HepG2 (cell line): ENCODE measurements at regions not wholly inside any gene's neighbourhood (a gene's known extent, or its start where the extent isn't known, plus 50 kb on each side); places are given as distances from the start of the nearest gene placed in this dataset.
A peak's percentile ranks its signal among the peaks of the same experiment; 100 is the strongest.
"Not testable (repeated sequence)": the region's sequence is repeated elsewhere in the genome, so short reads cannot be mapped to it uniquely, and the experiment has no call there.

Experiments used
- ATAC-seq: fragments of 200-7000 bp; cut with Tn5 transposase; 3 replicates; pipeline ENCODE4 v1.9.1; 2020; ENCODE audit warnings: mild to moderate bottlenecking, moderate library complexity
- BruUV-seq: library from RNA; stranded (reverse); fragments of 400-500 nt; replicated peaks from 2 replicates; lab custom pipeline; 2021; lab: Mats Ljungman, UMichigan
- CTCF ChIA-PET: fragments of 300-600 bp; formaldehyde crosslinking; extraction: SDS; loops from one replicate; lab custom pipeline; 2021; ENCODE audit warnings: low total read pairs, inconsistent platforms, low intra/inter-chr PET ratio; lab: Yijun Ruan, JAX
- POLR2A ChIA-PET: fragments of 350-600 bp; sonication (Branson Sonifier 250); formaldehyde crosslinking; loops from one replicate; lab custom pipeline; 2020; ENCODE audit warnings: antibody characterized with exemption, inconsistent platforms; lab: Yijun Ruan, JAX
- DNase-seq: peaks from one replicate; pipeline ENCODE4 v3.0.0-alpha.2; 2015; ENCODE audit warnings: low spot score
- FAIRE-seq: peaks from 3 replicates; lab custom pipeline; 2011; peaks lifted over from hg19 to GRCh38; lab: Jason Lieb, UNC
- H2AFZ ChIP-seq: one replicate; pipeline ENCODE4 v1.6.1; 2011; ENCODE audit warnings: low read length, inconsistent platforms
- H3K27ac ChIP-seq: fragments of 300-600 bp; 3 replicates; pipeline ENCODE4 v1.8.0; 2011; ENCODE audit warnings: mixed run types, mild to moderate bottlenecking, mixed read lengths, low read length, inconsistent platforms; ENCODE audit not compliant: insufficient read depth; ENCODE audit errors: extremely low read length
- H3K27me3 ChIP-seq, 2 experiments: fragments of 200-600 bp in 1 of 2; 2 replicates in 1 of 2; 3 replicates in 1 of 2; pipeline versions ENCODE4 v1.6.0 to v1.8.0; 2011; ENCODE audit warnings: low read length in 2 of 2, mild to moderate bottlenecking in 2 of 2, moderate library complexity in 2 of 2, inconsistent platforms in 1 of 2; ENCODE audit not compliant: insufficient read depth in 2 of 2, control insufficient read depth in 1 of 2
- H3K36me3 ChIP-seq, 2 experiments: fragments of 200-600 bp in 1 of 2; replicated peaks in 1 of 2; 2 replicates in 1 of 2; 3 replicates in 1 of 2; pipeline versions ENCODE4 v1.5.1 to v1.8.0; 2011; ENCODE audit warnings: low read length in 2 of 2, inconsistent platforms in 1 of 2; ENCODE audit not compliant: insufficient read depth in 2 of 2, control insufficient read depth in 1 of 2
- H3K4me1 ChIP-seq: 2 replicates; pipeline ENCODE4 v1.5.1; 2012; ENCODE audit warnings: low read length, inconsistent platforms; ENCODE audit not compliant: insufficient read depth
- H3K4me2 ChIP-seq: 2 replicates; pipeline ENCODE4 v1.6.0; 2011; ENCODE audit warnings: low read depth, low read length, inconsistent platforms
- H3K4me3 ChIP-seq, 3 experiments: fragments of 200-600 bp in 1 of 3; sonication (generic), shearing (Covaris generic) in 1 of 3; replicated peaks in 1 of 3; 2 replicates each; pipeline ENCODE4 v1.5.1; 2011 to 2016; ENCODE audit warnings: low read length in 3 of 3, inconsistent platforms in 2 of 3, low read depth in 2 of 3, mild to moderate bottlenecking in 2 of 3, control low read depth in 1 of 3, mixed read lengths in 1 of 3; ENCODE audit not compliant: insufficient read depth in 1 of 3
- H3K79me2 ChIP-seq: one replicate; pipeline ENCODE4 v1.6.1; 2011; ENCODE audit warnings: low read length, inconsistent platforms; ENCODE audit not compliant: insufficient read depth
- H3K9ac ChIP-seq: 2 replicates; pipeline ENCODE4 v1.6.0; 2011; ENCODE audit warnings: mild to moderate bottlenecking, low read depth, low read length, inconsistent platforms; ENCODE audit not compliant: insufficient read depth
- H3K9me3 ChIP-seq: 2 replicates; pipeline ENCODE4 v1.5.1; 2012; ENCODE audit warnings: mild to moderate bottlenecking, low read length
- H4K20me1 ChIP-seq: 2 replicates; pipeline ENCODE4 v1.6.0; 2011; ENCODE audit warnings: inconsistent platforms, mild to moderate bottlenecking, low read length, moderate library complexity; ENCODE audit not compliant: insufficient read depth
- FOXA1 ChIP-seq, 2 experiments: fragments of 450-650 bp in 1 of 2; sonication (generic) in 1 of 2; formaldehyde crosslinking in 1 of 2; IDR thresholded peaks; 2 replicates each; pipeline versions ENCODE4 v1.4.0 to v1.6.1; 2016 to 2020; ENCODE audit warnings: missing genetic modification reagents in 1 of 2
- FOXA3 ChIP-seq: IDR thresholded peaks from 2 replicates; pipeline ENCODE4 v1.6.1; 2016; ENCODE audit warnings: missing genetic modification reagents, missing compliant biosample characterization
- GABPB1 ChIP-seq: IDR thresholded peaks from 2 replicates; pipeline ENCODE4 v1.6.1; 2016; ENCODE audit warnings: mild to moderate bottlenecking, missing genetic modification reagents, moderate library complexity, missing compliant biosample characterization
- HOXA3 ChIP-seq: sonication (generic); formaldehyde crosslinking; IDR thresholded peaks from 2 replicates; pipeline ENCODE4 v1.5.0; 2020; ENCODE audit warnings: missing genetic modification reagents
- ZBTB7B ChIP-seq: sonication (generic); formaldehyde crosslinking; IDR thresholded peaks from 2 replicates; pipeline ENCODE4 v1.4.0; 2020; ENCODE audit warnings: missing genetic modification reagents
- ZFP91 ChIP-seq: sonication (generic); formaldehyde crosslinking; IDR thresholded peaks from 2 replicates; pipeline ENCODE4 v1.9.0; 2022; ENCODE audit warnings: missing genetic modification reagents, mild to moderate bottlenecking, borderline replicate concordance
- ZNF281 ChIP-seq: sonication (generic); formaldehyde crosslinking; IDR thresholded peaks from 2 replicates; pipeline ENCODE4 v1.4.0; 2020; ENCODE audit warnings: missing genetic modification reagents, borderline replicate concordance
- ZNF687 ChIP-seq: sonication (generic); formaldehyde crosslinking; IDR thresholded peaks from 2 replicates; pipeline ENCODE4 v1.5.1; 2020; ENCODE audit warnings: mild to moderate bottlenecking, missing genetic modification reagents, moderate library complexity
- WGBS: methylation state at CpG from one replicate; pipeline ENCODE4 v1.1.6; 2017; ENCODE audit warnings: low lambda C conversion rate; 5-methylcytosine and 5-hydroxymethylcytosine counted together
- in situ Hi-C: cut with HindIII; loops from 2 replicates; pipeline ENCODE4 v1.10.0; 2017; ENCODE audit warnings: low pct_unique_long_range_greater_than_20kb; ENCODE audit not compliant: extremely low pct_ligation_motif_present
- intact Hi-C: fragments of 100-400 bp; cut with micrococcal nuclease; formaldehyde crosslinking; loops from one replicate; pipeline ENCODE4 v1.10.0; 2022; ENCODE audit not compliant: unreplicated experiment

- H3K36me3 ChIP-seq; H3K4me3 ChIP-seq; FAIRE-seq; H3K4me2 ChIP-seq; H3K27me3 ChIP-seq; H4K20me1 ChIP-seq; BruUV-seq; H3K79me2 ChIP-seq; H3K9ac ChIP-seq; H3K27ac ChIP-seq; DNase-seq; intact Hi-C loops; H3K9me3 ChIP-seq; ATAC-seq; CTCF ChIA-PET; in situ Hi-C loops; H2AFZ ChIP-seq; TF ChIP-seq FOXA1 (IDR thresholded peaks at IDR 0.05): not testable (repeated sequence)
- peaks cover 42% of the 10 kb centered on the region for H3K4me1 ChIP-seq
- peak; percentile 63 for TF ChIP-seq FOXA1 (CRISPR knock-in tag; IDR thresholded peaks at IDR 0.05)
- peak; percentile 53 for TF ChIP-seq ZNF687 (CRISPR knock-in tag)
- TF ChIP-seq FOXA3 (CRISPR knock-in tag), result peak; percentile 45; the same call in 1 of the 2 replicates
- peak; percentile 26; the same call in 1 of the 2 replicates for TF ChIP-seq GABPB1 (CRISPR knock-in tag)
- TF ChIP-seq HOXA3 (CRISPR knock-in tag), result peak; percentile 46; the same call in 1 of the 2 replicates
- TF ChIP-seq ZBTB7B (CRISPR knock-in tag), result peak; percentile 57; the same call in 1 of the 2 replicates
- TF ChIP-seq ZNF281 (CRISPR knock-in tag), result peak; percentile 86
- TF ChIP-seq ZFP91 (CRISPR knock-in tag), result peak; percentile 20; the same call in 1 of the 2 replicates
- POLR2A ChIA-PET, result interaction anchor here (1.2 kb wide), 1 partner anchor 11 kb away, joined by 3 read pairs; no protein-coding TSS in a partner anchor
- WGBS, result 97% methylated on average over 16 of the region's 22 CpGs
These were observed 310.0 kb downstream of the FOXO1 start for GRCh38 chr13:40356458-40356857.
